Anterior cingulate cortex (tissue), 58 donors: ENCODE measurements at regions not wholly inside any gene's neighbourhood (a gene's known extent, or its start where the extent isn't known, plus 50 kb on each side); places are given as distances from the start of the nearest gene placed in this dataset.

Experiments used
- DNase-seq, 58 donors: peaks; one replicate each; lab custom pipeline; 2025; lab: John Stamatoyannopoulos, UW

GRCh38 chr13:25044071-25044470 lies 51.9 kb upstream of the PABPC3 start:
- DNase-seq = no peak
